Natural killer cell (primary cell): ENCODE measurements at regions not wholly inside any gene's neighbourhood (a gene's known extent, or its start where the extent isn't known, plus 50 kb on each side); places are given as distances from the start of the nearest gene placed in this dataset.

ENCODE experiments used
- ATAC-seq, 3 donors: fragments of 150-1000 bp in 2 of 3; fragments of 200-7000 bp in 1 of 3; cut with Tn5 transposase; 1 replicate in 1 of 3; 2 replicates in 2 of 3; pipeline ENCODE4 v1.10.0; 2021; ENCODE audit warnings: mild to moderate bottlenecking in 2 of 3, moderate library complexity in 2 of 3
- DNase-seq, 2 donors: peaks; one replicate each; pipeline versions ENCODE4 v3.0.0 to v3.0.0-alpha.2; 2013 to 2021; ENCODE audit warnings: mixed read lengths in 1 of 2
- H3K27ac ChIP-seq: one replicate; pipeline ENCODE4 v1.5.1; 2013; ENCODE audit warnings: mild to moderate bottlenecking, low read length
- H3K27me3 ChIP-seq: one replicate; pipeline ENCODE4 v1.6.1; 2013; ENCODE audit warnings: low read length; ENCODE audit not compliant: control insufficient read depth, insufficient read depth
- H3K36me3 ChIP-seq: one replicate; pipeline ENCODE4 v1.6.1; 2013; ENCODE audit warnings: low read length; ENCODE audit not compliant: control insufficient read depth, insufficient read depth
- H3K4me1 ChIP-seq: one replicate; pipeline ENCODE4 v1.6.1; 2013; ENCODE audit warnings: low read length; ENCODE audit not compliant: control insufficient read depth, insufficient read depth
- H3K4me3 ChIP-seq: one replicate; pipeline ENCODE4 v1.5.1; 2013; ENCODE audit warnings: low read length
- H3K9me3 ChIP-seq: one replicate; pipeline ENCODE4 v1.6.1; 2013; ENCODE audit warnings: low read length; ENCODE audit not compliant: control insufficient read depth, insufficient read depth
- H3K27ac Mint-ChIP-seq, 2 donors: one replicate each; pipeline ENCODE4 v1.8.0; 2022; ENCODE audit warnings: mild to moderate bottlenecking in 2 of 2, mixed read lengths in 2 of 2, moderate library complexity in 1 of 2
- H3K27me3 Mint-ChIP-seq, 2 donors: one replicate each; pipeline ENCODE4 v1.8.0; 2022; ENCODE audit warnings: low read depth in 2 of 2, mixed read lengths in 2 of 2
- H3K36me3 Mint-ChIP-seq: one replicate; pipeline ENCODE4 v1.8.0; 2022; ENCODE audit warnings: mixed read lengths
- H3K4me1 Mint-ChIP-seq, 2 donors: one replicate each; pipeline ENCODE4 v1.8.0; 2022; ENCODE audit warnings: mixed read lengths in 2 of 2
- H3K4me3 Mint-ChIP-seq: one replicate; pipeline ENCODE4 v1.8.0; 2022; ENCODE audit warnings: mild to moderate bottlenecking, moderate library complexity, mixed read lengths
- H3K9me3 Mint-ChIP-seq, 2 donors: one replicate each; pipeline ENCODE4 v1.8.0; 2022; ENCODE audit warnings: mixed read lengths in 2 of 2
- WGBS: methylation state at CpG from one replicate; pipeline ENCODE4 v1.1.7; 2013; ENCODE audit warnings: missing lambda C conversion rate; ENCODE audit not compliant: insufficient coverage; 5-methylcytosine and 5-hydroxymethylcytosine counted together
- intact Hi-C: fragments of 100-400 bp; cut with micrococcal nuclease; formaldehyde crosslinking; loops from one replicate; pipeline ENCODE4 v1.14.2; 2022
- TF ChIP-seq, protein P1 (sequence below): fragments of 200-600 bp; IDR thresholded peaks from one replicate; pipeline ENCODE4 v1.8.0; 2022; ENCODE audit warnings: antibody characterized with exemption

GRCh38 chr13:105336706-105337576, 1198.5 kb downstream of the EFNB2 start:
- Mint-ChIP-seq H3K4me3 (no peak overlapping the region), H3K4me1 (no peaks in the 10 kb centered on the region), H3K9me3 (peaks cover 0 to 3% of the 10 kb centered on the region in 2 donors), H3K36me3 (no peaks in the 10 kb centered on the region), H3K27me3 (peaks cover 0 to 3% of the 10 kb centered on the region in 2 donors), H3K27ac (no peak overlapping the region)
- TF ChIP-seq, protein P1, sequence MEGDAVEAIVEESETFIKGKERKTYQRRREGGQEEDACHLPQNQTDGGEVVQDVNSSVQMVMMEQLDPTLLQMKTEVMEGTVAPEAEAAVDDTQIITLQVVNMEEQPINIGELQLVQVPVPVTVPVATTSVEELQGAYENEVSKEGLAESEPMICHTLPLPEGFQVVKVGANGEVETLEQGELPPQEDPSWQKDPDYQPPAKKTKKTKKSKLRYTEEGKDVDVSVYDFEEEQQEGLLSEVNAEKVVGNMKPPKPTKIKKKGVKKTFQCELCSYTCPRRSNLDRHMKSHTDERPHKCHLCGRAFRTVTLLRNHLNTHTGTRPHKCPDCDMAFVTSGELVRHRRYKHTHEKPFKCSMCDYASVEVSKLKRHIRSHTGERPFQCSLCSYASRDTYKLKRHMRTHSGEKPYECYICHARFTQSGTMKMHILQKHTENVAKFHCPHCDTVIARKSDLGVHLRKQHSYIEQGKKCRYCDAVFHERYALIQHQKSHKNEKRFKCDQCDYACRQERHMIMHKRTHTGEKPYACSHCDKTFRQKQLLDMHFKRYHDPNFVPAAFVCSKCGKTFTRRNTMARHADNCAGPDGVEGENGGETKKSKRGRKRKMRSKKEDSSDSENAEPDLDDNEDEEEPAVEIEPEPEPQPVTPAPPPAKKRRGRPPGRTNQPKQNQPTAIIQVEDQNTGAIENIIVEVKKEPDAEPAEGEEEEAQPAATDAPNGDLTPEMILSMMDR = no peak
- Histone ChIP-seq H3K27me3 (no peaks in the 10 kb centered on the region), H3K9me3 (no peaks in the 10 kb centered on the region), H3K4me3 (no peak overlapping the region), H3K27ac (no peak overlapping the region), H3K36me3 (no peaks in the 10 kb centered on the region), H3K4me1 (no peaks in the 10 kb centered on the region)
- WGBS = 79% methylated on average over 3 of the region's 7 CpGs
- intact Hi-C loops = no loop called here
- no peak for DNase-seq
- no peak for ATAC-seq

- H3K4me3 Mint-ChIP-seq = no peak overlapping the region
- WGBS = 77% methylated on average over 3 of the region's 3 CpGs
- H3K27ac Mint-ChIP-seq = no peak overlapping the region
- Histone ChIP-seq H3K4me1 (no peaks in the 10 kb centered on the region), H3K36me3 (no peaks in the 10 kb centered on the region), H3K27ac (no peak overlapping the region), H3K9me3 (peaks cover 4% of the 10 kb centered on the region), H3K4me3 (no peak overlapping the region), H3K27me3 (no peaks in the 10 kb centered on the region)
- peaks cover 0 to 3% of the 10 kb centered on the region in 2 donors for H3K27me3 Mint-ChIP-seq
- TF ChIP-seq, protein P1 = no peak
- no peaks in the 10 kb centered on the region for H3K36me3 Mint-ChIP-seq
- ATAC-seq (no peak), DNase-seq (no peak)
- peaks cover 0 to 9% of the 10 kb centered on the region in 2 donors for H3K9me3 Mint-ChIP-seq
- peaks cover 1 to 9% of the 10 kb centered on the region in 2 donors for H3K4me1 Mint-ChIP-seq
- intact Hi-C loops = no loop called here
Measured at GRCh38 chr13:105334211-105334610, 1201.3 kb downstream of the EFNB2 start.

DNA sequence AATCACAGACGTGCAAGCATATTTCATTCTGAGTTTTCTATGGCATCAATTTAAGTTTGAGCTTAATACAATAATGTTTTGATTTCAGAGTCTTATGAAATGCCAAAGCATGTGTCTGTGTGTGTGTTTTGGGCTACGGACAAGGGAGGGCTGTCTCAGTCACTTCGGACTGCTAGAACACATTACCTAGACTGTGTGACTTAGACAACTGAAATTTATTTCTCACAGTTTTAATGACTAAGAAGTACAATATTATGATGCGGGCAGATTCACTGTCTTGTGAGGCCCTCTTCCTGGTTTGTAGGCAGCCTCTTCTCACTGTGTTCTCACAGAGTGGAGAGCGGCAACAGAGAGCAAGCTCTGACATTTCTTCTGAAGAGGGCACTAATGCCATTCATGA, 1202.0 kb downstream of the EFNB2 start:
- peaks cover 0 to 3% of the 10 kb centered on the region in 2 donors for H3K27me3 Mint-ChIP-seq
- no peak overlapping the region for H3K4me3 Mint-ChIP-seq
- DNase-seq (no peak), ATAC-seq (no peak)
- H3K9me3 Mint-ChIP-seq = peaks cover 0 to 9% of the 10 kb centered on the region in 2 donors
- H3K4me1 ChIP-seq = no peaks in the 10 kb centered on the region
- no peak overlapping the region for H3K27ac Mint-ChIP-seq
- 97% methylated on average over 4 of the region's 5 CpGs for WGBS
- peaks cover 6 to 15% of the 10 kb centered on the region in 2 donors for H3K4me1 Mint-ChIP-seq
- H3K27me3 ChIP-seq = no peaks in the 10 kb centered on the region
- H3K36me3 ChIP-seq = no peaks in the 10 kb centered on the region
- intact Hi-C loops = no loop called here
- H3K36me3 Mint-ChIP-seq = no peaks in the 10 kb centered on the region
- no peak overlapping the region for H3K4me3 ChIP-seq
- TF ChIP-seq, protein P1 = no peak
- no peak overlapping the region for H3K27ac ChIP-seq
- peaks cover 4% of the 10 kb centered on the region for H3K9me3 ChIP-seq
